GM23338 (cell line): ENCODE measurements at regions not wholly inside any gene's neighbourhood (a gene's known extent, or its start where the extent isn't known, plus 50 kb on each side); places are given as distances from the start of the nearest gene placed in this dataset.

Experiments used
- ATAC-seq: fragments of 200-7000 bp; cut with Tn5 transposase; 3 replicates; pipeline ENCODE4 v1.9.1; 2020
- DNase-seq: peaks from one replicate; pipeline ENCODE4 v3.0.0-alpha.2; 2015; ENCODE audit warnings: low spot score
- H2AFZ ChIP-seq: fragments of 200-600 bp; sonication (generic); 2 replicates; pipeline ENCODE4 v1.8.0; 2016; ENCODE audit warnings: antibody characterized with exemption, mild to moderate bottlenecking, moderate library complexity
- H3F3A ChIP-seq: fragments of 200-600 bp; sonication (generic); replicated peaks from 2 replicates; pipeline ENCODE4 v1.8.0; 2017; ENCODE audit warnings: antibody characterized with exemption, mixed run types, low read depth
- H3K27ac ChIP-seq: fragments of 200-600 bp; sonication (generic); 2 replicates; pipeline ENCODE4 v1.6.1; 2016; ENCODE audit warnings: low read depth
- H3K27me3 ChIP-seq: fragments of 200-600 bp; sonication (generic); 2 replicates; pipeline ENCODE4 v1.8.0; 2016; ENCODE audit warnings: mild to moderate bottlenecking, mixed run types, moderate library complexity; ENCODE audit not compliant: insufficient read depth
- H3K36me3 ChIP-seq: fragments of 200-600 bp; sonication (generic); 2 replicates; pipeline ENCODE4 v1.8.0; 2016; ENCODE audit warnings: mild to moderate bottlenecking; ENCODE audit not compliant: insufficient read depth
- H3K4me1 ChIP-seq: fragments of 200-600 bp; sonication (generic); 2 replicates; pipeline ENCODE4 v1.8.0; 2016; ENCODE audit warnings: mild to moderate bottlenecking, moderate library complexity; ENCODE audit not compliant: insufficient read depth
- H3K4me2 ChIP-seq: fragments of 200-600 bp; sonication (generic); 2 replicates; pipeline ENCODE4 v1.7.1; 2017; ENCODE audit warnings: mixed run types
- H3K4me3 ChIP-seq: fragments of 200-600 bp; sonication (generic); 2 replicates; pipeline ENCODE4 v1.6.1; 2016; ENCODE audit warnings: mixed run types
- H3K79me2 ChIP-seq: fragments of 200-600 bp; sonication (generic); replicated peaks from 2 replicates; pipeline ENCODE4 v1.8.0; 2017; ENCODE audit warnings: mild to moderate bottlenecking; ENCODE audit not compliant: insufficient read depth
- H3K9me2 ChIP-seq: fragments of 200-600 bp; sonication (generic); 2 replicates; pipeline ENCODE4 v1.8.0; 2017; ENCODE audit not compliant: insufficient read depth
- H4K20me1 ChIP-seq: fragments of 200-600 bp; sonication (generic); replicated peaks from 2 replicates; pipeline ENCODE4 v1.8.0; 2017; ENCODE audit warnings: mild to moderate bottlenecking; ENCODE audit not compliant: insufficient read depth
- H3K27ac Mint-ChIP-seq: 2 replicates; pipeline ENCODE4 v1.8.0; 2020; ENCODE audit warnings: inconsistent platforms, mild to moderate bottlenecking, moderate library complexity, mixed read lengths
- H3K27me3 Mint-ChIP-seq: 3 replicates; pipeline ENCODE4 v1.8.0; 2022; ENCODE audit warnings: low read depth, mild to moderate bottlenecking, moderate library complexity, mixed read lengths, inconsistent platforms; ENCODE audit not compliant: insufficient read depth, poor library complexity
- H3K36me3 Mint-ChIP-seq: 3 replicates; pipeline ENCODE4 v1.8.0; 2021; ENCODE audit warnings: low read depth, mild to moderate bottlenecking, inconsistent platforms, moderate library complexity, mixed read lengths
- H3K4me1 Mint-ChIP-seq: 3 replicates; pipeline ENCODE4 v1.8.0; 2020; ENCODE audit warnings: mild to moderate bottlenecking, inconsistent platforms, mixed read lengths
- H3K4me3 Mint-ChIP-seq: 3 replicates; pipeline ENCODE4 v1.8.0; 2021; ENCODE audit warnings: moderate library complexity, mild to moderate bottlenecking, inconsistent platforms, mixed read lengths
- H3K9me3 Mint-ChIP-seq: 3 replicates; pipeline ENCODE4 v1.8.0; 2020; ENCODE audit warnings: moderate library complexity, mild to moderate bottlenecking, inconsistent platforms, mixed read lengths
- CTCF ChIP-seq, 2 experiments: fragments of 200-600 bp in 1 of 2; sonication (generic) in 1 of 2; conservative IDR thresholded peaks; 2 replicates each; pipeline versions ENCODE4 v1.5.1 to v1.6.1; 2016 to 2017; ENCODE audit warnings: antibody characterized with exemption in 2 of 2, low read depth in 2 of 2, mild to moderate bottlenecking in 2 of 2, moderate library complexity in 1 of 2
- JUNB ChIP-seq: IDR thresholded peaks from one replicate; pipeline ENCODE4 v1.6.1; 2016; ENCODE audit warnings: antibody characterized with exemption; ENCODE audit not compliant: unreplicated experiment
- NANOG ChIP-seq: IDR thresholded peaks from 2 replicates; pipeline ENCODE4 v1.6.1; 2016; ENCODE audit warnings: antibody characterized with exemption, borderline replicate concordance
- REST ChIP-seq: IDR thresholded peaks from one replicate; pipeline ENCODE4 v1.6.1; 2018; ENCODE audit warnings: antibody characterized with exemption; ENCODE audit not compliant: unreplicated experiment
- TF ChIP-seq, protein P1 (sequence below): IDR thresholded peaks from 2 replicates; pipeline ENCODE4 v1.6.1; 2016; ENCODE audit warnings: antibody characterized with exemption

DNA sequence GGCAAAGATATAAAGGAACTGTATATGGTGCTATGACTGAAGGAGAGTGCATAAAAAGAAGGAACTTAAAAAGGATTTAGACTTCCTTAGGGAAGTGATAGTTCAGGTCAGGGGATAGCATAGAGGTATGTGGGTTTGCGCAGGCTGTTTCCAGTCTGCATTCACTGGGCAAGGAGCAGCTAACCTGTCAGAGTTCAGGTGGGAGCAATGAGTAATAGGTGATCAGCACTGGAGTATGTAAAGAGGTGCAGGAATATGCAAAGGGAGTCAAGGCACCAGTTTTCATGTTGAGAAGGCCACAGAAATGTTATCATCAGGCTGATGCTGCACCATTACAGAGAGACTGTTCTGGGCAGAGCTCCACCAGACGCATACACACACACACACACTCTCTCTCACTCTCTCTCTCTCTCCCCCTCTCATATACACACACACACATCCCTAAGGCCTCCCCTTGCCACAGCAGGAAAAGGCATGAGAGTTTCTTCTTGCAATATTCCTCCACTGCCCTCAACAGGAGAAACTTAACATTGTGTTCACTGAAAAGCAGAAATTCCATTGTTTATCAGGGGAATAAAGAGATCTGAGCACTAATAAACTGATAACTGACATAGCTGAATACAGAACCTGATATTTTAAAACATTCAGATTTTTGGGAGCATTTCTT lies 256.4 kb upstream of the GRID2 start:
- Histone ChIP-seq H3K27me3 (no peaks in the 10 kb centered on the region), H3K36me3 (no peaks in the 10 kb centered on the region), H3K4me1 (no peaks in the 10 kb centered on the region), H4K20me1 (no peaks in the 10 kb centered on the region), H3K79me2 (no peaks in the 10 kb centered on the region), H3K9me2 (no peaks in the 10 kb centered on the region), H2AFZ (no peak overlapping the region), H3F3A (no peaks in the 10 kb centered on the region), H3K4me2 (no peak overlapping the region), H3K4me3 (no peak overlapping the region), H3K27ac (no peak overlapping the region)
- peaks cover 3% of the 10 kb centered on the region; the same call in 1 of the 3 replicates for H3K9me3 Mint-ChIP-seq
- no peaks in the 10 kb centered on the region for H3K36me3 Mint-ChIP-seq
- ATAC-seq (peak; percentile 80), DNase-seq (peak; percentile 45)
- no peak overlapping the region for H3K4me3 Mint-ChIP-seq
- peaks cover 3% of the 10 kb centered on the region for H3K27me3 Mint-ChIP-seq
- no peak overlapping the region for H3K27ac Mint-ChIP-seq
- TF ChIP-seq CTCF (conservative IDR thresholded peaks at IDR 0.05; ENCODE audit: low read depth in 2 of 2): peak; percentile 30 to 63; a peak in 2 of 4 replicates
- TF ChIP-seq, protein P1, sequence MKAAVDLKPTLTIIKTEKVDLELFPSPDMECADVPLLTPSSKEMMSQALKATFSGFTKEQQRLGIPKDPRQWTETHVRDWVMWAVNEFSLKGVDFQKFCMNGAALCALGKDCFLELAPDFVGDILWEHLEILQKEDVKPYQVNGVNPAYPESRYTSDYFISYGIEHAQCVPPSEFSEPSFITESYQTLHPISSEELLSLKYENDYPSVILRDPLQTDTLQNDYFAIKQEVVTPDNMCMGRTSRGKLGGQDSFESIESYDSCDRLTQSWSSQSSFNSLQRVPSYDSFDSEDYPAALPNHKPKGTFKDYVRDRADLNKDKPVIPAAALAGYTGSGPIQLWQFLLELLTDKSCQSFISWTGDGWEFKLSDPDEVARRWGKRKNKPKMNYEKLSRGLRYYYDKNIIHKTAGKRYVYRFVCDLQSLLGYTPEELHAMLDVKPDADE: no peak
- peaks cover 2% of the 10 kb centered on the region; the same call in 1 of the 3 replicates for H3K4me1 Mint-ChIP-seq

DNA sequence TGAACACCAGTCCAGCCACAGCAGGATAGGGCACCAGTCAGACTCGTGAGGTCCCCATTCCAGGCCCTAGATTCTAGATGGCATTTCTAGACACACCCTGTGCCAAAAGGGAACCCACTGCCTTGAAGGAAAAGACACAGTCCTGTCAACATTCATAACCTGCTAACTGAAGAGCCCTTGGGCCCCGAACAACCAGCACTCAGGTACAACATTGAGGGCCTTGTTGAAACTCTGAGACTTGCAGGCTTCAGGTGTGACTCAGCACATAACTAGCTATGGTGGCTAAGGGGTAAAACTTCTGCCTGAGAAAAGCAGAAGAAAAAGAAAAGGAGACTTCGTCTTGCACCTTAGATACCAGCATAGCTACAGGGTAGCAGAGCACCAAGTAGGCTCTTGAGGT lies 252.9 kb upstream of the GRID2 start:
- H3K4me1 Mint-ChIP-seq: peaks cover 2% of the 10 kb centered on the region; the same call in 1 of the 3 replicates
- no peak for ATAC-seq
- H3K36me3 Mint-ChIP-seq: no peaks in the 10 kb centered on the region
- H3F3A ChIP-seq: no peaks in the 10 kb centered on the region
- no peak overlapping the region for H3K4me3 ChIP-seq
- no peak overlapping the region for H3K4me2 ChIP-seq
- no peak overlapping the region for H3K4me3 Mint-ChIP-seq
- no peak overlapping the region for H2AFZ ChIP-seq
- no peaks in the 10 kb centered on the region for H3K36me3 ChIP-seq
- H4K20me1 ChIP-seq: no peaks in the 10 kb centered on the region
- peaks cover 4% of the 10 kb centered on the region; the same call in 1 of the 3 replicates for H3K9me3 Mint-ChIP-seq
- DNase-seq: no peak
- H3K27ac Mint-ChIP-seq: no peak overlapping the region
- no peaks in the 10 kb centered on the region for H3K9me2 ChIP-seq
- H3K4me1 ChIP-seq: no peaks in the 10 kb centered on the region
- no peaks in the 10 kb centered on the region for H3K27me3 ChIP-seq
- H3K27me3 Mint-ChIP-seq: peaks cover 3% of the 10 kb centered on the region
- H3K79me2 ChIP-seq: no peaks in the 10 kb centered on the region
- no peak overlapping the region for H3K27ac ChIP-seq
- TF ChIP-seq CTCF (conservative IDR thresholded peaks at IDR 0.05; ENCODE audit: low read depth in 2 of 2) (no peak), NANOG (no peak), REST (no peak), JUNB (no peak)
